Glutamatergic neuron (in vitro differentiated cells): ENCODE measurements at regions not wholly inside any gene's neighbourhood (a gene's known extent, or its start where the extent isn't known, plus 50 kb on each side); places are given as distances from the start of the nearest gene placed in this dataset.
"Not testable (repeated sequence)": the region's sequence is repeated elsewhere in the genome, so short reads cannot be mapped to it uniquely, and the experiment has no call there.

Source experiments
- DNase-seq: peaks from one replicate; pipeline ENCODE4 v3.0.0; 2022
- H3K27ac Mint-ChIP-seq: one replicate; pipeline ENCODE4 v1.8.0; 2020; ENCODE audit warnings: mild to moderate bottlenecking, mixed read lengths, inconsistent platforms; ENCODE audit not compliant: unreplicated experiment
- H3K27me3 Mint-ChIP-seq: one replicate; pipeline ENCODE4 v1.8.0; 2020; ENCODE audit warnings: mild to moderate bottlenecking, moderate library complexity, mixed read lengths, inconsistent platforms; ENCODE audit not compliant: unreplicated experiment
- H3K36me3 Mint-ChIP-seq: one replicate; pipeline ENCODE4 v1.8.0; 2020; ENCODE audit warnings: mild to moderate bottlenecking, mixed read lengths, inconsistent platforms; ENCODE audit not compliant: unreplicated experiment
- H3K4me1 Mint-ChIP-seq: one replicate; pipeline ENCODE4 v1.8.0; 2020; ENCODE audit warnings: mild to moderate bottlenecking, low read depth, mixed read lengths, inconsistent platforms; ENCODE audit not compliant: unreplicated experiment
- H3K4me3 Mint-ChIP-seq: one replicate; pipeline ENCODE4 v1.8.0; 2020; ENCODE audit warnings: mild to moderate bottlenecking, mixed read lengths, inconsistent platforms; ENCODE audit not compliant: unreplicated experiment
- H3K9me3 Mint-ChIP-seq: one replicate; pipeline ENCODE4 v1.8.0; 2020; ENCODE audit warnings: mild to moderate bottlenecking, moderate library complexity, mixed read lengths, inconsistent platforms; ENCODE audit not compliant: unreplicated experiment
- TF ChIP-seq, protein P1 (sequence below): fragments of 200-600 bp; sonication (generic); IDR thresholded peaks from one replicate; pipeline ENCODE4 v1.5.0; 2021; ENCODE audit not compliant: partially characterized antibody, unreplicated experiment

DNA sequence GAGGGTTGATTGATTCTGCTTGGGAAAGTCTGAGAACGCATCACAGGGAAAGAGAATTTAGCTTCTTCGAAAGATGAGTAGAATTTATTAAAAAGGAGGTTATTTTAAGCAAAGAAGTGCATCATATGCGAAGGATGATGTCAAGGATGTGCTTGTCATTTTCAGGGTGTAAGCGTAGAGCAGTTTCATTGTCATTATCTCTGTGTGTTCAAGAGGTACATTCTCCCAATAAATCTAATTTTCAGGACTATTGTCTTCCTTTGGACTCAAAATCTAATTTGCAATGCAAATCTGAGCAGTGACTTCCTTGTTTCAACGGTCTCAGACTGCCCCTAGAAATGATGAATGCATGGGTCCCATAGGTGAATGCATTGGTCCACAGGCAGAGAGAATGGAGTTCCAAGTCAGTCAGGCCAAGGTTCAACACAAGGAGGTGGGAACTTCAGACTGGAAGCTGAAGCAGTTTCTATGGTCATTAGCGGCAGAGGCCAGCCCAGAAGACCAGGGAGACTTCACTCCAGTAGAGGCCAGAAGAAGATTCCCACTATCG is 99.8 kb downstream of the CDC42EP3 start:
- TF ChIP-seq, protein P1, sequence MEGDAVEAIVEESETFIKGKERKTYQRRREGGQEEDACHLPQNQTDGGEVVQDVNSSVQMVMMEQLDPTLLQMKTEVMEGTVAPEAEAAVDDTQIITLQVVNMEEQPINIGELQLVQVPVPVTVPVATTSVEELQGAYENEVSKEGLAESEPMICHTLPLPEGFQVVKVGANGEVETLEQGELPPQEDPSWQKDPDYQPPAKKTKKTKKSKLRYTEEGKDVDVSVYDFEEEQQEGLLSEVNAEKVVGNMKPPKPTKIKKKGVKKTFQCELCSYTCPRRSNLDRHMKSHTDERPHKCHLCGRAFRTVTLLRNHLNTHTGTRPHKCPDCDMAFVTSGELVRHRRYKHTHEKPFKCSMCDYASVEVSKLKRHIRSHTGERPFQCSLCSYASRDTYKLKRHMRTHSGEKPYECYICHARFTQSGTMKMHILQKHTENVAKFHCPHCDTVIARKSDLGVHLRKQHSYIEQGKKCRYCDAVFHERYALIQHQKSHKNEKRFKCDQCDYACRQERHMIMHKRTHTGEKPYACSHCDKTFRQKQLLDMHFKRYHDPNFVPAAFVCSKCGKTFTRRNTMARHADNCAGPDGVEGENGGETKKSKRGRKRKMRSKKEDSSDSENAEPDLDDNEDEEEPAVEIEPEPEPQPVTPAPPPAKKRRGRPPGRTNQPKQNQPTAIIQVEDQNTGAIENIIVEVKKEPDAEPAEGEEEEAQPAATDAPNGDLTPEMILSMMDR = no peak
- DNase-seq = no peak
- no peak overlapping the region for H3K27ac Mint-ChIP-seq
- no peaks in the 10 kb centered on the region for H3K9me3 Mint-ChIP-seq
- no peaks in the 10 kb centered on the region for H3K36me3 Mint-ChIP-seq
- no peaks in the 10 kb centered on the region for H3K27me3 Mint-ChIP-seq
- no peak overlapping the region for H3K4me3 Mint-ChIP-seq
- H3K4me1 Mint-ChIP-seq = no peaks in the 10 kb centered on the region

DNA sequence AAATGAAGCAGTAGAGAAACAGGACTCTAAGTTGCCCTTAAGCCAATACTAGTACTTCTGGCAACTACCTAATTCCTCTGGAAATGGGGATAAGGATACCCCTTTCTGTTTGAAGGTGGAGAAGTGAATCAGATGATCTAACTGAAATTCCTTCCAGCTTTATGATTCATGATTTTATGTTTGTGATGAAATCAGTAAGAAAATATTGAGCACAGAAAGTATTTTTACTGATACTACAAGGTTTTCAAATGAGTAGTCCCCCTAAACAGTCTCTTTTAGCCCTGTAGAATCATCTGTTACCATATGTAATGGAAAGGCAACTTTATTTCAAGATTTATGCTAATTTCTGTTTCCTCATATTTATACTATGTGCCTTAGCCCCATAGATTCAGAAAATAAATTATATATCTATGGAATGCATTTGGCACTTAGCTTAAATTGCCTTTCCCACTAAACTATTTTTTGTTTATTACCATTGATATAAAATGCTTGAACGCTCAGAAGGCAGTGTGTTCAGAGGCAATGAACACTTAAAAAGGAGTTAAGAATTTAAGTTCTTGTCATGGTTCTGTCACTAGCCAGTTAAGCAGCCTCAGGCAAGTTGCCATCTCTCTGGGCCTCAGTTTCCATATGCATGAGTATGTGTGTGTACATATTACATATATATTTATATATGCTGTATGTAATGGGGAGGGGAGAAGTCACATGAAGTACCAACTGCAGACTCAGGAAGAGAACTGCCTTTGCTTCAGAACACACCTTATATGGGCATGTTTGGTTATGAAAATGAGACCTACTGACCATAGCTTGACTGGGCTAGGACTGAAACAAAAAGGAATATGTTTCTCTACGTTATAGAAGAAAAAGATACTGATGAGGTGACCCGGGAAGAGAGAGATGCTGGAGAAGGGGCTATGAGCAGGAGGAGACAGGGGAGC is 97.7 kb downstream of the CDC42EP3 start:
- no peak for DNase-seq
- no peaks in the 10 kb centered on the region for H3K27me3 Mint-ChIP-seq
- H3K4me3 Mint-ChIP-seq = no peak overlapping the region
- H3K27ac Mint-ChIP-seq = no peak overlapping the region
- H3K9me3 Mint-ChIP-seq = no peaks in the 10 kb centered on the region
- no peaks in the 10 kb centered on the region for H3K36me3 Mint-ChIP-seq
- no peaks in the 10 kb centered on the region for H3K4me1 Mint-ChIP-seq
- TF ChIP-seq, protein P1 = no peak

GRCh38 chr2:37575780-37576179 is 95.7 kb downstream of the CDC42EP3 start:
- no peaks in the 10 kb centered on the region for H3K4me1 Mint-ChIP-seq
- no peaks in the 10 kb centered on the region for H3K36me3 Mint-ChIP-seq
- H3K4me3 Mint-ChIP-seq = no peak overlapping the region
- no peaks in the 10 kb centered on the region for H3K9me3 Mint-ChIP-seq
- no peak for DNase-seq
- H3K27me3 Mint-ChIP-seq = no peaks in the 10 kb centered on the region
- no peak overlapping the region for H3K27ac Mint-ChIP-seq
- TF ChIP-seq, protein P1 = no peak

GRCh38 chr2:37576194-37576593 is 95.2 kb downstream of the CDC42EP3 start:
- H3K27ac Mint-ChIP-seq, H3K4me1 Mint-ChIP-seq, H3K27me3 Mint-ChIP-seq, H3K4me3 Mint-ChIP-seq, H3K9me3 Mint-ChIP-seq, DNase-seq, H3K36me3 Mint-ChIP-seq: not testable (repeated sequence)

DNA sequence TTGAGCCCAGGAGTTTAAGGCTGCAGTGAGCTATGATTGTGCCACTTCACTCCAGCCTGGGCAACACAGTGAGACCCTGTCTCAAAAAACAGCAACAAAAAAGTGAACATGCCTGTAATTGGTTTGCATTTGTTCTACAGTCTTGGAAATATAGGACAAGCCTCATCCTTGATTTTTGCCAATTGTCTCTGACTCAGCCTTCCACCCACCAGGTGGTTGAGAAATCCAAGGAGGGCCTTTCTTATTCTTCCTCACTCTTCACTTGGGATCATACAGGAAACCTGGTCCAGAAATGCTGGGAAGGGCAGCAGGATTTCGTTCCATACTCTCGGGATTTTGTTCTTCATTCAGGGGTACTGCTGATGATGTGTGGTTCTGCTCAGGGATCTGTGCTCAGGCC is 94.6 kb downstream of the CDC42EP3 start:
- Mint-ChIP-seq H3K4me3 (no peak overlapping the region), H3K4me1 (no peaks in the 10 kb centered on the region), H3K27ac (no peak overlapping the region), H3K27me3 (no peaks in the 10 kb centered on the region), H3K9me3 (no peaks in the 10 kb centered on the region), H3K36me3 (no peaks in the 10 kb centered on the region)
- TF ChIP-seq, protein P1 = no peak
- no peak for DNase-seq
